ENCODE measurements at regions not wholly inside any gene's neighbourhood (a gene's known extent, or its start where the extent isn't known, plus 50 kb on each side); places are given as distances from the start of the nearest gene placed in this dataset.
"Not testable (repeated sequence)": the region's sequence is repeated elsewhere in the genome, so short reads cannot be mapped to it uniquely, and the experiment has no call there.

DNA sequence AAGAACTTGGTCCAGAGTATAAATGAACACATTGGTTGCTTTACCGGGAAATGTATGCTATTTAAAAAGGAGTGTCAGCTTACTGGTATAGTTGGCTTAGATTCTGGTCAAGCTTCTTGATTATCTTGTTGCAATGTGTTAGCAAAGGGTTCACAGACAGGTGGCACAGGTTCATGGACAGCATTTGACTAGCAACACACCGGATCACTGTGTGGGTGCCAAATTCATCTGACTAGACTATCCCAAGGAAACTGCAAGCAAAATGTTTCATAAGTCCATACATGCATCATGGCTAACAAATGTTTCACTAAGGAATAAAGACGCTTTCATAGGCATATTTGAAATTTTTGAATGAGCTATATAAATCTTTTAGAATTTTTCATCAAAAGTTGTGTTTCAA is 274.1 kb downstream of the PLK2 start:
- H3K27me3 ChIP-seq (ENCODE audit: control insufficient read depth, insufficient read depth, low read length), result no peaks in the 10 kb centered on the region
- H3K9ac ChIP-seq (ENCODE audit: low read length), result no peak overlapping the region
- peaks cover 4% of the 10 kb centered on the region; the same call in 1 of the 2 replicates for H3K4me1 ChIP-seq (ENCODE audit: control insufficient read depth, insufficient read depth, low read length)

GRCh38 chr5:58185397-58185796 is 274.5 kb downstream of the PLK2 start:
- H3K27ac ChIP-seq (ENCODE audit: low read depth, low read length), result no peak overlapping the region
- no peak overlapping the region for H3K4me3 ChIP-seq (ENCODE audit: low read depth, low read length)
- no peaks in the 10 kb centered on the region for H3K27me3 ChIP-seq (ENCODE audit: control insufficient read depth, insufficient read depth, low read length)
- H3K4me1 ChIP-seq (ENCODE audit: control insufficient read depth, insufficient read depth, low read length), result peaks cover 4% of the 10 kb centered on the region; the same call in 1 of the 2 replicates
- H3K9me3 ChIP-seq (ENCODE audit: control insufficient read depth, insufficient read depth, low read depth, low read length), result no peaks in the 10 kb centered on the region
- H3K9ac ChIP-seq (ENCODE audit: low read length), result no peak overlapping the region
- no peaks in the 10 kb centered on the region for H3K36me3 ChIP-seq (ENCODE audit: control insufficient read depth, insufficient read depth, low read length)

More for the DNA sequence above, 274.1 kb downstream of the PLK2 start:
- Histone ChIP-seq H3K4me3 (ENCODE audit: low read depth, low read length) (no peak overlapping the region), H3K27ac (ENCODE audit: low read depth, low read length) (no peak overlapping the region), H3K9me3 (ENCODE audit: control insufficient read depth, insufficient read depth, low read depth, low read length) (no peaks in the 10 kb centered on the region), H3K36me3 (ENCODE audit: control insufficient read depth, insufficient read depth, low read length) (no peaks in the 10 kb centered on the region)

GRCh38 chr5:58184910-58185309 is 275.0 kb downstream of the PLK2 start:
- Histone ChIP-seq H3K9me3 (ENCODE audit: control insufficient read depth, insufficient read depth, low read depth, low read length) (no peaks in the 10 kb centered on the region), H3K36me3 (ENCODE audit: control insufficient read depth, insufficient read depth, low read length) (no peaks in the 10 kb centered on the region), H3K27me3 (ENCODE audit: control insufficient read depth, insufficient read depth, low read length) (no peaks in the 10 kb centered on the region), H3K9ac (ENCODE audit: low read length) (no peak overlapping the region), H3K27ac (ENCODE audit: low read depth, low read length) (no peak overlapping the region), H3K4me1 (ENCODE audit: control insufficient read depth, insufficient read depth, low read length) (peaks cover 4% of the 10 kb centered on the region; the same call in 1 of the 2 replicates), H3K4me3 (ENCODE audit: low read depth, low read length) (no peak overlapping the region)

GRCh38 chr5:58183786-58184085 is 276.1 kb downstream of the PLK2 start:
- Histone ChIP-seq H3K4me3 (ENCODE audit: low read depth, low read length) (no peak overlapping the region), H3K4me1 (ENCODE audit: control insufficient read depth, insufficient read depth, low read length) (peaks cover 4% of the 10 kb centered on the region; the same call in 1 of the 2 replicates), H3K9me3 (ENCODE audit: control insufficient read depth, insufficient read depth, low read depth, low read length) (no peaks in the 10 kb centered on the region), H3K36me3 (ENCODE audit: control insufficient read depth, insufficient read depth, low read length) (no peaks in the 10 kb centered on the region), H3K9ac (ENCODE audit: low read length) (no peak overlapping the region), H3K27me3 (ENCODE audit: control insufficient read depth, insufficient read depth, low read length) (no peaks in the 10 kb centered on the region), H3K27ac (ENCODE audit: low read depth, low read length) (no peak overlapping the region)

GRCh38 chr5:58183078-58183785 is 276.7 kb downstream of the PLK2 start:
- Histone ChIP-seq H3K27ac (ENCODE audit: low read depth, low read length) (no peak overlapping the region), H3K4me1 (ENCODE audit: control insufficient read depth, insufficient read depth, low read length) (peaks cover 4% of the 10 kb centered on the region; the same call in 1 of the 2 replicates), H3K9ac (ENCODE audit: low read length) (no peak overlapping the region), H3K36me3 (ENCODE audit: control insufficient read depth, insufficient read depth, low read length) (no peaks in the 10 kb centered on the region), H3K27me3 (ENCODE audit: control insufficient read depth, insufficient read depth, low read length) (no peaks in the 10 kb centered on the region), H3K4me3 (ENCODE audit: low read depth, low read length) (no peak overlapping the region), H3K9me3 (ENCODE audit: control insufficient read depth, insufficient read depth, low read depth, low read length) (no peaks in the 10 kb centered on the region)

DNA sequence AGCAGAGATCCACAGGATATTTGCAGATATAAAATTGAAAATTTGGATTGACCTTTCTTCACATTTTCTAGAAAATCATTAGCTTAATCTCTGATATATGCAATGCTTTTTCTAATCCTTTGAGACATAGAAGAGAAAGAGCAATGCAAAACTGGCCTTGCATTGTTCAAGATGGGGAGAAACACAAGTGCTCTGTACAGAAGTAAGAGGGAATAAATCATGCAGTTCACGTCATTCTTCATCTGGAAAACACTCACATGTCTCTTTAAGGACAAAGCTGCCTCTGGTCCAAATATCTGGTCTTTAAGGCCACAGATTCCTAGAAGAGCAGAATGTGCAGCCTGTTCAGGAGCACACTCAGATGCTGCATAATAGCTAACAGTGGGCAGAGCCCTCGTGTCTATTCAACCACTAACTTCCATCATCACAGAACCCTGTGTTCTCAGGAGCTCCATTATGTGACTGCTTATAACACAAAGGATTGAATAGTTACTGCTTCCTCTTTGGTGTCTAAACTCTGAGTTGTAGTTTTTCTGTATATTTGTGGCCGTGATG is 277.5 kb downstream of the PLK2 start:
- Histone ChIP-seq H3K27me3 (ENCODE audit: control insufficient read depth, insufficient read depth, low read length) (no peaks in the 10 kb centered on the region), H3K9ac (ENCODE audit: low read length) (no peak overlapping the region), H3K36me3 (ENCODE audit: control insufficient read depth, insufficient read depth, low read length) (no peaks in the 10 kb centered on the region), H3K27ac (ENCODE audit: low read depth, low read length) (no peak overlapping the region), H3K4me3 (ENCODE audit: low read depth, low read length) (no peak overlapping the region), H3K4me1 (ENCODE audit: control insufficient read depth, insufficient read depth, low read length) (no peaks in the 10 kb centered on the region), H3K9me3 (ENCODE audit: control insufficient read depth, insufficient read depth, low read depth, low read length) (no peaks in the 10 kb centered on the region)

DNA sequence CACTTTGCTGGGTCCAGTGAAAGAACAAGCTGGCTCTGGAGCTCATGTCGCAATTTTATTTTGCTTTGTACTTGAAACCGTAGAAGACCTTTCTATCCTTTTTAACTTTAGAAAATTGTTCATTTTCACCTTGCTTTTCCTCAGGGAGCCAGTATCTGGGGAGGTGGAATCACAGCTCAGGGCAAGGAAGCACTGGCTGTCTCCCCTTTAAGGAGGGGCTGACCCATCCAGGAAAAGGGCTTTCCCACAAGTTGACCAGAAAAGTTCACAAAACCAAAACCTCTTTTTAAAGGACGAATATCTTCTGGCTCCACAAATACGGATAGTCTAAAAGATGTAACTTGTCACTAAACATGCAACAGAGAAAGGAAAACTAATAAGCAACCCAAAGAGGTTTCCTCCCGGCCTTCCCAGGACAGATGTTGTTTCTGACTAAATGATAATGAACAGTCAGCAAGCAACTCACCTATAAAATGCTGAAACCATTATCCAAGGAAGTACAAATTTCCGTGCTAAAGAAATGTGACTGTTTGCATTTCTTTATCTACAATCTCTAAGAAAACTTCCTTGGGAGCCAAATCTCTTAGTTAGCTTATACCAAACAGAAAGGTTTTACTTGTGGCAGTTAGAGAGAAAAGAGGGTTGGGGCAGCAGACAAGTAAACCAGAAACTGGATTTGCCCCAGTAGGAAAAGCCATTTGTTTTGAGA is 278.2 kb downstream of the PLK2 start:
- H3K27me3 ChIP-seq (ENCODE audit: control insufficient read depth, insufficient read depth, low read length), result no peaks in the 10 kb centered on the region
- H3K36me3 ChIP-seq (ENCODE audit: control insufficient read depth, insufficient read depth, low read length), result no peaks in the 10 kb centered on the region
- H3K4me3 ChIP-seq (ENCODE audit: low read depth, low read length), result no peak overlapping the region
- no peaks in the 10 kb centered on the region for H3K4me1 ChIP-seq (ENCODE audit: control insufficient read depth, insufficient read depth, low read length)
- no peaks in the 10 kb centered on the region for H3K9me3 ChIP-seq (ENCODE audit: control insufficient read depth, insufficient read depth, low read depth, low read length)
- no peak overlapping the region for H3K9ac ChIP-seq (ENCODE audit: low read length)
- no peak overlapping the region for H3K27ac ChIP-seq (ENCODE audit: low read depth, low read length)

DNA sequence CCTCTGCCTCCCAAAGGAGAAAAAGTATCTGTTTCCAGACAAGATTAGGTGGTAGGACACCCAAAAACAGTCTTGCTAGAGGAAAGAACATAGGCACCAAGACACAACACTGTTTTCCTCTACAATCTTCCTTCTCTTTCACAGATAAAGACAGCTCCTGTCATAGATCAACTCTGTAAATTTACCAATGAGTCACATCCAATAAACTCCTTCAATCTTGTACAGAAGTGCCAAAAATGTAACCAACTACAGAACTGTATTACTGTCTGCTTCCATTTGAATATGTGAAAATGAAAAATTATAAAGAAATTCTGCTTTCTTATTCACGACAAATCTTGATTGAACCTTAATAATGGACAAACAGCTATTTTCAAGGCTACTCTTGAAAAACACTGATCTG is 286.9 kb downstream of the PLK2 start:
- H3K27me3 ChIP-seq (ENCODE audit: control insufficient read depth, insufficient read depth, low read length), result no peaks in the 10 kb centered on the region
- H3K9ac ChIP-seq (ENCODE audit: low read length), result no peak overlapping the region
- no peak overlapping the region for H3K4me3 ChIP-seq (ENCODE audit: low read depth, low read length)
- H3K27ac ChIP-seq (ENCODE audit: low read depth, low read length), result no peak overlapping the region
- no peaks in the 10 kb centered on the region for H3K36me3 ChIP-seq (ENCODE audit: control insufficient read depth, insufficient read depth, low read length)
- H3K9me3 ChIP-seq (ENCODE audit: control insufficient read depth, insufficient read depth, low read depth, low read length), result no peaks in the 10 kb centered on the region
- no peaks in the 10 kb centered on the region for H3K4me1 ChIP-seq (ENCODE audit: control insufficient read depth, insufficient read depth, low read length)

DNA sequence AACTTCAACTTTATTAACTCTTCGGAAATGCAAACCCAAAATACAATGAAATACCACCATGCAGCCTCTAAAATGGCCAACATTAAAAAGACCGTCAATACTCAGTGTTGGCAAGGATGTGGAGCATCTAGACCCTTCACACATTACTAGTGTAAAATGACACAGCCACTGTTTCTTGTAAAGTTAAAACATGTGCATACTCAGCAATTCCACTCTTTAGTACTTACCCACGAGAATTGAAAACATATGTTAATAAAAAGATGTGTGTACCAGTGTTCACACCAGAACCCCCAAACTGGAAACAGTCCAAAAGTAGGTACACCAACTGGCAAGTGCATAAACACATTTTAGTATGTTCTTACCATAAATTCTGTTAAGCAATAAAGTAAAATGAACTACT is 294.7 kb downstream of the PLK2 start:
- H3K27ac ChIP-seq (ENCODE audit: low read depth, low read length), result no peak overlapping the region
- H3K9me3 ChIP-seq (ENCODE audit: control insufficient read depth, insufficient read depth, low read depth, low read length), result peaks cover 2% of the 10 kb centered on the region; the same call in 1 of the 2 replicates
- no peak overlapping the region for H3K9ac ChIP-seq (ENCODE audit: low read length)
- no peak overlapping the region for H3K4me3 ChIP-seq (ENCODE audit: low read depth, low read length)
- no peaks in the 10 kb centered on the region for H3K36me3 ChIP-seq (ENCODE audit: control insufficient read depth, insufficient read depth, low read length)
- no peaks in the 10 kb centered on the region for H3K27me3 ChIP-seq (ENCODE audit: control insufficient read depth, insufficient read depth, low read length)
- no peaks in the 10 kb centered on the region for H3K4me1 ChIP-seq (ENCODE audit: control insufficient read depth, insufficient read depth, low read length)

DNA sequence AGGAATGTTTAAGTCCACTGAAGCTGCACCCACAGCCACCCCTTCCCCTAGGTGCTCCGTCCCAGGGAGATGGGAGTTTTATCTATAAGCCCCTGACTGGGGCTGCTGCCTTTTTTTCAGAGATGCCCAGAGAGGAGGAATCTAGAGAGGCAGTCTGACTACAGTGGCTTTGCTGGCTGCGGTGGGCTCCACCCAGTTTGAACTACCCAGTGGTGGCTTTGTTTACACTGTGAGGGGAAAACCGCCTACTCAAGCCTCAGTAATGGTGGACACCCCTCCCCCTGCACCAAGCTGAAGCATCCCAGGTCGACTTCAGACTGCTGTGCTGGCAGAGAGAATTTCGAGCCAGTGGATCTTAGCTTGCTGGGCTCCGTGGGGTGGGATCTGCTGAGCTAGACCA is 298.0 kb downstream of the PLK2 start:
- H3K4me3 ChIP-seq (ENCODE audit: low read depth, low read length); H3K9me3 ChIP-seq (ENCODE audit: control insufficient read depth, insufficient read depth, low read depth, low read length); H3K9ac ChIP-seq (ENCODE audit: low read length): not testable (repeated sequence)

DNA sequence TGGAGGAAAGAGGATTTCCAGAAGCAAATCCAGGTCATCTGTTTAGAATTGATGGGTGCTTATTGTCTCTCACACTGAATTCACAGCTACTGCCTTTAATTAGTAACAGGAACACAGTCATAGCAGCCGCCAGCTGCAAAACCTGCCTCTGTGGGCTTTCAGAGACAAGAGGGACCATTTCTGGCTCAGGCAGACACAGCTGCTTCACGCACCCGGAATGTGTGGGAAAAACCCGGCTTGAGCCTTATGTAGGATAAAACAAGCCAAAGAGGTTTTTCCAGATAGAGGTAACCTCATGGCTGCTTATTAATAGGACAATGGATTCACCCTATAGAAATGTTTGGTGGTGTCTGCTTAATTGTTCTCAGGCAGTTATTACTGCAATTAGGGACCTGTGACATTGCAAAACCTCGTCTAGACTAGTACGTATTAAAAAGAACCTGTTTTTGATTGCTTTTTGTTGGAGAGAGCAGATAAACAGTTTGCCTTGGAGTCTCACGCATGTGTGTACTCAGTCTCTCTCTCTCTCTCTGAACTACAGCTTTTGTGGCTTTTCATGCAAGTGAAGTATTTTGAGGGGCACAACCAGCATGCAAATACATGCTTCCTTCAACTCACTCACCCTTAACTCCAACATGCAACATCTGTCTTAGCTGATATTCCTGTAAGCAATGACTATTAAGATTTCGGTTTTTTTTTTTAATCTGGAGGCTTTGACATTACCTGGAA is 302.7 kb downstream of the PLK2 start:
- Histone ChIP-seq H3K9me3 (ENCODE audit: control insufficient read depth, insufficient read depth, low read depth, low read length) (peaks cover 2% of the 10 kb centered on the region; the same call in 1 of the 2 replicates), H3K27me3 (ENCODE audit: control insufficient read depth, insufficient read depth, low read length) (no peaks in the 10 kb centered on the region), H3K27ac (ENCODE audit: low read depth, low read length) (no peak overlapping the region), H3K4me3 (ENCODE audit: low read depth, low read length) (no peak overlapping the region), H3K36me3 (ENCODE audit: control insufficient read depth, insufficient read depth, low read length) (no peaks in the 10 kb centered on the region), H3K9ac (ENCODE audit: low read length) (no peak overlapping the region), H3K4me1 (ENCODE audit: control insufficient read depth, insufficient read depth, low read length) (no peaks in the 10 kb centered on the region)

More for the DNA sequence above, 298.0 kb downstream of the PLK2 start:
- H3K4me1 ChIP-seq (ENCODE audit: control insufficient read depth, insufficient read depth, low read length); H3K27ac ChIP-seq (ENCODE audit: low read depth, low read length); H3K27me3 ChIP-seq (ENCODE audit: control insufficient read depth, insufficient read depth, low read length); H3K36me3 ChIP-seq (ENCODE audit: control insufficient read depth, insufficient read depth, low read length): not testable (repeated sequence)
